GM18511 (cell line): ENCODE measurements at regions not wholly inside any gene's neighbourhood (a gene's known extent, or its start where the extent isn't known, plus 50 kb on each side); places are given as distances from the start of the nearest gene placed in this dataset.
"Not testable (repeated sequence)": the region's sequence is repeated elsewhere in the genome, so short reads cannot be mapped to it uniquely, and the experiment has no call there.

Experiments used
- ATAC-seq: cut with Tn5 transposase; IDR thresholded peaks from one replicate; pipeline ENCODE4 v1.9.1; 2021; ENCODE audit warnings: mild to moderate bottlenecking, moderate library complexity; ENCODE audit not compliant: unreplicated experiment

DNA sequence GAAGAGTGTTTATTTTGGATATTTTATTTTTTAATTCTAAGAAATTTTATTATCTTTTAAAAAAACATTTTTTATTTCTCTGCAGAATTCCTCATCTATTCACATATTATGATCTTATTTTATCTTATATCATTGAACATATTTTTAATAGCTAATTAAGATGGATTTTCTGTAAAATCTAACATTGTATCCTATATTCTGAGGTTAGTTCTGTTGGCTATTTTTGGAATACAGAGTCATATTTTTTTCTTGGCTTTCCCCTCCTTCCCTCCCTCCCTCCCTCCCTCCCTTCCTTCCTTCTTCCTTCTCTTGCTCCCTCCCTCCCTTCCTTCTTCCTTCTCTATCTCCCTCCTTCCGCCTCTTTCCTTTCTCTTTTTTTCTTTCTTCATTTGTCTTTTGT is 2326.6 kb upstream of the RAG2 start:
- ATAC-seq: no peak

DNA sequence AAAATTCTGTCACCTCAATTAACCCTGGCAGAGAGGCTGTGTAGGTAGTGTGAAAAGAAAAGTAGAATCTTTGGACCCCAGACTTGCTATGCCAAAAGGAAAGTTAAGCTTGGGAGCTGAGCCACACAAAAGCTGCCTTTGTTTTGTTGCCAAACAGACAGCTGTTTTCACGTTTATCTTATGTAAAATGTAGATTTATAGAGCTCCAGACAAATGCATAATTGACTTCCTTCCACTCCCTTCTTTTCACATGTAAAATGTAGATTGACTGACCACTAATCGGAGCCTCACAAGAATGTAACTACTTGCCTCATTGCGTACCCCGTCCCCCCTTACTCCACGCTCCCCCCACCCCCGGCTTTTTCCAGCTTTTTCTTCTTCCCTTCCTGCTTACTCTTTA is 2302.2 kb upstream of the RAG2 start:
- ATAC-seq: no peak

DNA sequence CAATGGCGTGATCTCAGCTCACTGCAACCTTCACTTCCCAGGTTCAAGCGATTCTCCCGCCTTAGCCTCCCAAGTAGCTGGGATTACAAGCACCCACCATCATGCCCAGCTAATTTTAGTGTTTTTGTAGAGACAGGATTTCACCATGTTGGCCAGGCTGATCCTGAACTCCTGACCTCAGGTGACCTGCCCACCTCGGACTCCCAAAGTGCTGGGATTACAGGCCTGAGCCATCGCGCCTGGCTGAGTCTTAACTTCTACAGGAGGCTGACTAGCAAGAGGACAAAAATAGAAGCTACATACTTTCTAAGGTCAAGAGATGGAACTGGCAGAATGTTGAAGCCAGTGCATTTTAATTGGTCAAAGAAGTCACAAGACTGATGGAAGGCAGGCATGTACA is 2296.2 kb upstream of the RAG2 start:
- not testable (repeated sequence) for ATAC-seq

DNA sequence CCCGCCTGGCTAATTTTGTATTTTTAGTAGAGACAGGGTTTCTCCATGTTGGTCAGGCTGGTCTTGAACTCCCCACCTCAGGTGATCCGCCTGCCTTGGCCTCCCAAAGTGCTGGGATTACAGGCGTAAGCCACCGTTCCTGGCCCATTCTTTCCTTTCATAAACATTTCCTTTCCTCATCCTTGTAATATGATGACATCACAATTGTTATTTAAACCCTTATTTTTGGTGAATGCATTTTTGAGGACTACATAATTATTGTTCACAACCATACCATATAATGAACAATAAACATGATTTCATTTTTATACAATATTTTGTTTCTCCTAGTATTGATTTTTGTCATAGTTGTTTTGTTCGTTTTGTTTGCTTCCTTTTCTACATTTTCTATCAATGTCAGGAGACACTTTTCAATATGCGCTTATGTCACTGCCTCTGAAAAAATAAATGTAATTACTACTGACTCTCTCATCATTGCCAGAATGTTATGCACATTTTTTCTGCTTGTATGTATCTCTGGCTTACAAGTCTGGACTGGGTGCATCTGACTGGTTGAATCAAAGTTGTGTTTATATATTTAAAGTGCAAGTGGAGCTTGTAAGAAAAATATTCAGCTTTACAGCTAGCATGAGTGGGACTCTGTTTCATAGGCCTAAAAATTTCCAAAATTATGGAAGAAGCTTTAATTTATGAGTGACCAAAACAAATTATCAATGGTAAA is 2286.3 kb upstream of the RAG2 start:
- ATAC-seq: no peak

DNA sequence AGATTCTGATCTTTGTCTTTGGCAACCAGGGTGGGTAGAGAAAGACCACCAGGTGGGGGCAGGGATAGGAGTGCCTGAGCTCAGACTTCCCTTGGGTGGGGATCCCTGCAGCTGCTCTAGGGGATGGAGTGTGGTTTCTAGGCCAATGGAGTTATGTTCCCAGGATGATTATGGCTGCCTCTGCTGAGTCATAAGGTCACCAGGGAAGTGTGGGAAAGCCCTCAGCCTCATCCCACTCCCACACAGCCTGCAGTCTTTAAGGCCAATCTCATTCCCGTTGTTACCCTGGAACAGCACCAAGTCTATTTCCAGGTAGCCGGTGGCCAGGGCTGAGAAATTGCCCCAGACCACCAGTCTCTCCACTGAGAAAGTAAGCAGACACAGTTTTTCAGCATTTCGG is 2269.3 kb upstream of the RAG2 start:
- no peak for ATAC-seq

DNA sequence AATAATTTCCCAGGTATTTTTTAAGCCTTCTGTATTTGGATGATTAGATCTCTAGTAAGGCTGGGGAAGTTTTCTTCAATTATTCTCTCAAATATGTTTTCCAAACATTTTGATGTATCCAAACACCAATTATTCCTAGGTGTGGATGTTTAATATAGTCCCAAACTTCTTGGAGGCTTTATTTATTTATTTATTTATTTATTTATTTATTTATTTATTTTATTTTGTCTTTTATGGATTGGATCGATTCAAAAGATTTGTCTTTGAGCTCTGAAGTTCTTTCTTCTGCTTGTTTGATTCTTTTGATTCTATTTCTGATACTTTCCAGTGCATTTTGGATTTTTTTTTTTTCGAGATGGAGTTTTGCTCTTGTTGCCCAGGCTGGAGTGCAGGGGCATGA is 2267.9 kb upstream of the RAG2 start:
- no peak for ATAC-seq

DNA sequence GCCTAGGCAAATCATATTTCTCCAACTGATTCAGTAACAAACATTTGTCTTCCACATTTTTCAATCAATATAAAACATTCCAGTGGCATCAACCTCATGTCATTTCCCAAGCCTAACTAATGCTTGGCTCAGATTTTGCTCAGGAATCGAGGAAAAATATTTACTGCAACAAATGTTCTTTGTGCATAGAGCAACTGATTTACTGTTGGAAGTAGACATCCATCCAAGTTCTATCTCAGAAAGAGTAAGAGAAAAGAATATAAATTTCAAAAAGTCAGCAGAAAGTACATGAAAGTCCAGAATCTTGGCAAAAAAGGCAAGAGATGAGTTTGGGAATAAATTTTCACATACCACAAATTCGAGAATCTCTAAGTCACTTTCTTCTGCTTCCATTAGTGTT is 2245.0 kb upstream of the RAG2 start:
- ATAC-seq: no peak

DNA sequence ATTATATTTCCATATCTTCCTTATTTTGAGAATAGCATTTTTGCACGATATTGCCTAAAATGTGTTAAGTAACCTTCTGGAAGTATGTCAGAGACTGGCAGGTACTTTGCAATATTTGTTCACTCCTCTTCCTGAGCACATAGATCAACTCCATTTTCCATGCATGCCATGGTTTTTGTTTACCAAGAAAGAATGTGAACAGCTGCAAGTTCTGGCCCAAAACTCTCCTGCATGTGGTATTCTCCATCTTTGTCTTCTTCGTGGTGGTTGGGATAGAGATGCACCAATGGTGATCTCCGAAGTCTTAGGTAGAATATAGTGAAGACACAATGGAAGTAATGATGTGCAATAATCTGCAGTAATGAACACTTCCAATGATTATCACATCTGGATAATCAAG is 2241.0 kb upstream of the RAG2 start:
- ATAC-seq: no peak

DNA sequence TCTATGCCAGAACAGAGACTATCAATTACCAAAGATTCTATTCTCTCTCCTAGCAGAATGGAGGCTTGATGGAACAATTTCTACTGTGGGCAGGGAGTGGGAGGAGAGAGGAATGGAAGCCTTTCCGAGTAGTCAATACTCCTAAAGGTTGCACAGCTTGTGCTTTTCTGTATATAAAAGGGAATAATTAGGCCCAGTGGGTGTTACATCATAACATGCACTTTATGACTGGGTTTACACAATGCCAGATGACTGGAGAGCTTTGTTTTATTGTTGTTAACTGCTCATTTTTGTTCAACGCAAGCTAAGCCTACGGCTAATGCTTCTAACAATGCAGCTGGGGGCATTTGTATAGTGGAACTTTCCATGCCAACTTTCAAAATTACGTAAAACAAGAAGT is 2237.9 kb upstream of the RAG2 start:
- ATAC-seq: no peak

DNA sequence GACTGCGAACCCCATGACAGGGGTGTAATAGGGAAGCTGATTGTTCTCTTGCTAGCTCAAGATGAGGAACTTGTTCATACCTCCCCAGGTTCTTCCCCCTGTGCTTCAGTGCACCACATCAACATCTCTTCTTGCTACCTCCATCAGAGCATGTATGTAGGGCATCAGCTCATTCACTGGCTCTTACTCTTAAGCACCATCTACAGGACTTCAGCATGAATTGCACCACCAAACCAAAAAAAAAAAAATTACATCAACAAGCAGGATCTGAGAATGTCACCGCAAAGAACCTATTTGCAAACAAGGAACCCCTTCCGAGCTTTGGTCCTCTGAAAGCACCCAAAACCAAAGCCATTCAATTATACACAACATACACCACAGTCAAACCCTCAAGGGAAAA is 2226.5 kb upstream of the RAG2 start:
- ATAC-seq: no peak

DNA sequence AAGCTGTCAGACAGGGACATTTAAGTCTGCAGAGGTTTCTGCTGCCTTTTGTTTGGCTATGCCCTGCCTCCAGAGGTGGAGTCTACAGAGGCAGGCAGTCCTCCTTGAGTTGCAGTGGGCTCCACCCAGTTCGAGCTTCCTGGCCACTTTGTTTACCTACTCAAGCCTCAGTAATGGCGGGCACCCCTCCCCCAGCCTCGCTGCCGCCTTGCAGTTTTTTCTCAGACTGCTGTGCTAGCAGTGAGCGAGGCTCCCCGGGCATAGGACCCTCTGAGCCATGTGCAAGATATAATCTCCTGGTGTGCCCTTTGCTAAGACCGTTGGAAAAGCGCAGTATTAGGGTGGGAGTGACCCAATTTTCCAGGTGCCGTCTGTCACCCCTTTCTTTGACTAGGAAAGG is 2223.8 kb upstream of the RAG2 start:
- ATAC-seq: not testable (repeated sequence)

DNA sequence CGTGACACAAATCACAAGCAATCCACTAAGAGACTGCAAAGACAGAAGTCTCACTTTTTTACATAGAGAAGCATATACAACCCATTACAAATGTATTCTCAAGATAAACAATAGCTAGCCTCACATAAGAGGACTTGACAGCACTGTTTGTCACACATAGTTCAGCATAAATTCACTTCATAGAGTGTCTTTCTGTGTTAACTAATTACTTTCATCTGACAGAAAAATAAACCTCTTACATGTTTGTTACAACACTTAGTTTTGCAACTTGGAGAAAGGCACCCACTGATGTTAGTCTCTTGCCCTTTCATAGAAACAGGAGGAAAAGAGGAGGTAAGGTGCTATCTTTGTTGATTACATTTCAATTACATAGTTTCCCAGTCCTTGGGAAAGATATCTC is 2221.9 kb upstream of the RAG2 start:
- no peak for ATAC-seq

DNA sequence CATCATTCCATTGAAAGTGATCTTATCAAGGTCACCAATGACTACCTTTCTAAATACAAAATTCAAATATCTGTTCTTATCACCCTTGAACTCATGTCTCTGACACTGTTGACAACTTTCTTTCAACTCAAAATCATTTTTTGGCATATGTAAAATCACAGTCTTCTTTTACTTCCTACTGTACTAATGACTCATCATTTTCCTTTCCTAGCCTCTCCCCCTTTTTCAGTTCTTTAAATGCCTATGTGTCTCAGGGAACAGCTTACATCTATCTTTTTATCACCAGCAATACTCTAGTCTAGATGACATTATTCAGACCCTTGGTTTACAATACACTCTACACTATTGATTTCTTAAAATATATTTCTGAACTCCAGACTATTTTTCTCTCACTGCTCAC is 2220.7 kb upstream of the RAG2 start:
- no peak for ATAC-seq

DNA sequence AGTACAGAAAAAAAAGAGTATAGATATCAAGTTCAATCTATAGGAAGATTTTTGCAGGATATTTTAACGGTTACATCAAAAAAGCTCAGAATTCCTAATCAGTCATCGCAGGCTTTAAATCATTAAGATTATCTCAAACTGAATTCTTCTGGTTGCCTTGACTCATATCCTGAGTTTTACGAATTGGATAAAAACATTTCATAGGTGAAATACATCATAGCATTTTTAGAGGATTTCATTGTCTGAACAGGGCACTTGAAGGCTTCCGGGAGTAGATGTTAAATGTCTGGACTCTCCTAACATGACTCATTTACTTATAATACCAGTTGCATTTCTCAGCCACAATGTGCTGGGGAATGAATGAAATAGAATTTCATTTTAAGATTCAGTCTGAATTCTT is 2216.6 kb upstream of the RAG2 start:
- no peak for ATAC-seq

DNA sequence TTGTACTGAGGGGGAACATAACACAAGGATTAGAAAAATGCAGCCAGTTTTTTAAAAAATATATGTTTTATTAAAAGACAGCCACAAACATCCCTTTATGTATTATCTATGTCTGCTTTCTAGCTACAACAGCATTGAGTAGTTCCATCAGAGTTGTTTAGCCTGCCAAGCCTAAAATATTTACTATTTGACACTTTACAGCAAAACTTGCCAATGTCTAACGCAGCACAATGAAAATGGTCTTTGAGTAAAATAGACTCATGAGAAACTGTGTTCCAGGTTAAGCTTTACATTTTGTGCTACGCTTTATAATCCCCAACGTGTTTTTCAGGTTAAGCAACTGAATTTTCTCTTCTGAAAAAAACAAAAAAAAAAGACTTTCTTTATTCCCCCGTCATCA is 2211.5 kb upstream of the RAG2 start:
- ATAC-seq: no peak

DNA sequence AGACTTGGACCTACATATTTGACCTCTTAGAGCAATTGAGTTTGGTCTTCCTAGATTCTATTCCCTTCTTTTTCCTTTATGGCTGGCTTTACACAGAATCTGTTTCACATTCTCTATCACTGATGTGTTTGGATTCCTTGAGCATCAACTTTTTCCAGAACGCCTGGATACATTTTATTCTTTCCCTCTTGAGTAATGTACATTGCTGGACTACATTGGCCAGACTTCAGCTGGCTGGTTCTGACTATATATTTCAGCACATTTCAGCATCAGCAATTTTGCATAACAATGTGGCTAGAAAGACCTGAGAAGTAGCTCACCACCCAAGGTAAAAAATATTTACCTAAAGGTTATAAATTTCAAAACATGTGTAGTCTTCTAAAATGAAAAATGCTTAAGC is 2198.2 kb upstream of the RAG2 start:
- no peak for ATAC-seq

DNA sequence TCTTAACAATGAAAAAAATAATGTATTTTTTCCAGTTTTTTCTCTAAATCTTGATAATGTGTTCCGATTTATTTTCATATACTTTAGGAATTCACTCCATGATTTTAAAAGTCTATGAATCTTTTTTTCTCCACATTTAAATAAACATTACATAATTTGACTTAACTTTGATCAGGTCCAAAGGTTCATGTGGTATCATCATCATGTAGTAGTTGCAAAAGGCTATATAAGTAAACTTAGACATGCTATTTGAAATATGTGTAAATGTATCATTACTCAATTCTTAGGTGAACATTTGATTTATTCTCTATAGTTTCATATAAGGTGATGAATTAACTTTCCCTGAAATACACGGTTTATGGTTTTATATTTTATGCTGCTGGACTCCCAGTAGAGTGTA is 2197.0 kb upstream of the RAG2 start:
- ATAC-seq: no peak

DNA sequence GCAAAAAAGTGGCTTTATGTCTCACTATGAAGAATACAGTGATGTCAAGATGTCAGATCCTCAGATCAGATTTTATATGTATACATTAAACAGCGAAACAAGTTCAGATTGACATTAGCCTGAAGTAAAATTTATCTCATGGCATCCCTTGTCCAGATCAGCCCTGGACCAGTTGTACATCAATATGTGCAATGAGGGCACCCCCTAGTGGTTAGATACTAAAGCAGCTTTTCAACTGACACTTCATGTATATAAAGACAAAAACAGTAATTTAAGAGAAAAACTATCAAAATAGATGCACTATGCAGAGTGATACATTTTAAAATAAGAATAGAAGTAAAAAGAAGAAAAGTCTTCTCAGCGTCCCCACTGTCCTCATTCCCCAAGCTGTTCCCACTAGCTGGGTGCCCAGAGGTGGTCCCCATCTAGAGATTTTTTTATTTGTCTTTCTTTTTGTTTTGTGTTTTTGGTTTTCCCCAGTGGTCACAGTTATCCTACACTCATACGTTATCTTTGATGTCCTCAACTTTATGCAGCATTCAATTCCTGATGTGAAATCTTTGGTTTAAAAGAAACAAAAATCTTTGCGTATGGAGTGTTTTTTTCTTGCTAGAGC is 2193.4 kb upstream of the RAG2 start:
- peak; percentile 80 for ATAC-seq

DNA sequence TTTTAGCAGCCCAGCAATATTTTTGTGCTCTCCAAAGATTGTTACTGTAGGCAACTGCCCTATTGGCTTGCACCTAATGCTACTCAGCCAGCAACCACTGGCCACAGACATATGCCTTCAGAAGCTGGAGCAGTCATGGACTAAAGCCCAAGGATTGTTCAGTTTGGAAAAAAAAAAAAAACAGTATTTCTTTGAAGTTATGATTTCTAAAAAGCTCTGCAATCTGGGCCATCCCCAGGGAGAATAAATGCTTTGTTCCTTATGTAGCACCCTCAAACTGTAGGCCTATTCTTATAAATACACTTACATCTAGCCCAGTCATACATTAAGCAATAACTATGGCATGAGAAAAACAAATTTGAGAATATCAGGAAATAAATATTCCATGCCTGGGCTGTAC is 2190.5 kb upstream of the RAG2 start:
- no peak for ATAC-seq

DNA sequence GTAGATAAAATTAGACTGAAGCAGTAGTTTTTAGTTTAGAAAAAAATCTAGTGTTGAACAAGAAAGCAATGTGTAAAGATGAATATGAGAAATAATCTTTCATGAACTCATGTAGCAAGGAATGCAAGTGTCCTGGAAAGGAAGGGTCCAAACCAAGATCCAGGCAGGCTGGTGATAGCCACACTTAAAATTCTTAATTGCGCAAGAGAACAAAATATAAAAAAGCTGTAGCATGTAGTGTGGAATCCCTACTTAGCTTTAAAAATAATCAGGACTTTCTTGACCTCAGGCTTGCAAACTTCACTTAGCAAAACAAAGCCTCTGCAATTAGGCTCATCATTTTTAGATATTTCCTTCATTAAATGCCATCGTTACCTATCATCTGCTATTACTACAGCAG is 2186.1 kb upstream of the RAG2 start:
- ATAC-seq: no peak

DNA sequence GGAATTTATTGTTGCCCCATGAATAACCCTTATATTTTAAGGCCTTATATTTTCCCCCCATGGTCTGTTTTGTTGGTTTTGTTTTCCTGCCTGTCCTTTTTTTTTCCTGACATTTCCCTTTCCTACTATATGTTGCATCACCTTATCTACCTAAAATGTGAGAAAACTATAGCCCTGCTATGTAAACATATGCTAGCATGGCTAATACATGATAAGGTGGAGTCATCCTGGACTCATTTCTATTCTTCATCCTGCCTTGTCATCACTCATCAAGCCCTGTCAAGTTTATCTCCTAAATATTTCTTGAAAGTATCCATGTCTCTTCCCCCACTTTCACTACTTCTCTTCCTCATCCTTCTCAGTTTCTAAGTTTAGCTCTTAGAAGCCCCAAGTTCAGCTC is 2168.8 kb upstream of the RAG2 start:
- ATAC-seq: no peak

DNA sequence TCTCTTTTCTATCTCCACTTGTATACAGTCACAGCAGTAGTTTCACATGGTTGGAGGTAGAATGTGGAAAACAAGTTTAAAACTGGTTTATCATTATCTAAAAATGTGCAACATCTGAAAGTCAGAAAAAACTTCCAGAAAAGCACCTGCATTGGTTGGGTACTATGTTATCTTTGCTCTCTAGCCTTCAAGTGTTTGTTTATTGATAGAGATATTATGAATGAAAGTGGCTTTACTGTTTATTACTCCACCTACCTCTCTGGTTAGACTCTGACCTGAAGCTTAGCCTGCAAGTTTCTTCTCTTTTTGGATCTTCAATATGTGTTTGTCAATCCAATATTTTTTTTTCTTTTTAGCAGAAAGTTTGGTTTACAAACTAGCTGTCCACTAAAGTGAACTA is 2161.4 kb upstream of the RAG2 start:
- no peak for ATAC-seq

DNA sequence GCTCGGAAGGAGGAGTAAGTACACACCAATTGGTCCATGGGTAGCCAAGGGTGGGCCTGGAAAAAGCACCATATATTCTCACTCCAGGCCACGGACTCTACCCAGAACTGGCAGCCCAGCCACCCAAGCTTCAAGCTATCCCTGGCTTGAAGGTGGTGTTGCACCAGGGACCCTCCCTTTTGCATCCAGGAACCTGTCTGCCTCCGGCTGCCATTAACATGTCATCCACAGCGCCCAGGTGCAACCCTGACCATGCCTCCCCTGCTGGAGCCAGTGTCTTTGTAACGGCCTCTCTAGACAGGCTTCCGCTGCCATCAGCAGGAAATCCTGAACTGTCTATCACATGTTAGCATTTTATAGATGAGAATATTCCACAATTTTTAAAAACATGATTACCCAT is 2158.5 kb upstream of the RAG2 start:
- no peak for ATAC-seq
